Adrenal gland (tissue), 5 donors: ENCODE measurements at regions not wholly inside any gene's neighbourhood (a gene's known extent, or its start where the extent isn't known, plus 50 kb on each side); places are given as distances from the start of the nearest gene placed in this dataset.

Experiments
- CTCF ChIP-seq, 6 experiments: fragments of 450-650 bp in 4 of 6; fragments of 200-600 bp in 2 of 6; sonication (generic) in 1 of 6; IDR thresholded peaks; 1 replicate in 5 of 6; 2 replicates in 1 of 6; pipeline versions ENCODE4 v1.5.1 to v1.8.0; 2016 to 2021; ENCODE audit warnings: antibody characterized with exemption in 6 of 6, mild to moderate bottlenecking in 2 of 6, moderate library complexity in 1 of 6
- POLR2A ChIP-seq, 2 donors: fragments of 450-650 bp; IDR thresholded peaks; one replicate each; pipeline ENCODE4 v1.6.1; 2017; ENCODE audit warnings: antibody characterized with exemption in 2 of 2, mild to moderate bottlenecking in 2 of 2, moderate library complexity in 1 of 2
- donor health status: DM: no; HTN: no; CAD: no.

- no peak for TF ChIP-seq CTCF (IDR thresholded peaks at IDR 0.05)
- TF ChIP-seq POLR2A (IDR thresholded peaks at IDR 0.05) = no peak
These were observed 141.4 kb upstream of the SLC6A11 start for GRCh38 chr3:10674578-10674977.
